ENCODE measurements at regions not wholly inside any gene's neighbourhood (a gene's known extent, or its start where the extent isn't known, plus 50 kb on each side); places are given as distances from the start of the nearest gene placed in this dataset.

DNA sequence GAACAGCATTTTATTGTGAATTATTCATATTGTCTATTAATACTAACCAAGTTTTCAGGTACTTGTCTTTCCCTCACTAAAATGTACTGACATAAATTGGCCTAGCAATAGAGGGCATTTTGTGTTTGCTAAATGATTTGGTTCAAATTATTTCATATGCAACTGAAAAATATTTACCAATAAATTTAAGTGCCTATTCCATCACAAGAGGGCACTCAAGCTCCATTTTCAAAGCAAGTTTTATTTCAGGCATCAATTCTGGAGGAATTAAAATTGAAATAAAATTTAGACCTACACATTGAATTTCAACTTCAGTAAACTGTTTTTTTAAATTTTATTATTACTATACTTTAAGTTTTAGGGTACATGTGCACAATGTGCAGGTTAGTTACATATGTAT is 114.3 kb upstream of the SYNCRIP start:
- TF ChIP-seq, protein P1, sequence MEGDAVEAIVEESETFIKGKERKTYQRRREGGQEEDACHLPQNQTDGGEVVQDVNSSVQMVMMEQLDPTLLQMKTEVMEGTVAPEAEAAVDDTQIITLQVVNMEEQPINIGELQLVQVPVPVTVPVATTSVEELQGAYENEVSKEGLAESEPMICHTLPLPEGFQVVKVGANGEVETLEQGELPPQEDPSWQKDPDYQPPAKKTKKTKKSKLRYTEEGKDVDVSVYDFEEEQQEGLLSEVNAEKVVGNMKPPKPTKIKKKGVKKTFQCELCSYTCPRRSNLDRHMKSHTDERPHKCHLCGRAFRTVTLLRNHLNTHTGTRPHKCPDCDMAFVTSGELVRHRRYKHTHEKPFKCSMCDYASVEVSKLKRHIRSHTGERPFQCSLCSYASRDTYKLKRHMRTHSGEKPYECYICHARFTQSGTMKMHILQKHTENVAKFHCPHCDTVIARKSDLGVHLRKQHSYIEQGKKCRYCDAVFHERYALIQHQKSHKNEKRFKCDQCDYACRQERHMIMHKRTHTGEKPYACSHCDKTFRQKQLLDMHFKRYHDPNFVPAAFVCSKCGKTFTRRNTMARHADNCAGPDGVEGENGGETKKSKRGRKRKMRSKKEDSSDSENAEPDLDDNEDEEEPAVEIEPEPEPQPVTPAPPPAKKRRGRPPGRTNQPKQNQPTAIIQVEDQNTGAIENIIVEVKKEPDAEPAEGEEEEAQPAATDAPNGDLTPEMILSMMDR (IDR thresholded peaks at IDR 0.05; ENCODE audit: borderline replicate concordance, extremely low read depth, low read length, poor library complexity, severe bottlenecking), result peak; percentile 64
- TF ChIP-seq EZH2 (IDR thresholded peaks at IDR 0.05; ENCODE audit: borderline replicate concordance, low read depth, low read length, severe bottlenecking), result no peak
